VCaP (cell line): ENCODE measurements at regions not wholly inside any gene's neighbourhood (a gene's known extent, or its start where the extent isn't known, plus 50 kb on each side); places are given as distances from the start of the nearest gene placed in this dataset.

Experiments
- H3K27ac ChIP-seq: fragments of 450-650 bp; 2 replicates; pipeline ENCODE4 v1.5.1; 2017
- TF ChIP-seq, protein P1 (sequence below): fragments of 450-650 bp; conservative IDR thresholded peaks from 2 replicates; pipeline ENCODE4 v1.5.1; 2017; ENCODE audit warnings: mild to moderate bottlenecking, moderate library complexity

DNA sequence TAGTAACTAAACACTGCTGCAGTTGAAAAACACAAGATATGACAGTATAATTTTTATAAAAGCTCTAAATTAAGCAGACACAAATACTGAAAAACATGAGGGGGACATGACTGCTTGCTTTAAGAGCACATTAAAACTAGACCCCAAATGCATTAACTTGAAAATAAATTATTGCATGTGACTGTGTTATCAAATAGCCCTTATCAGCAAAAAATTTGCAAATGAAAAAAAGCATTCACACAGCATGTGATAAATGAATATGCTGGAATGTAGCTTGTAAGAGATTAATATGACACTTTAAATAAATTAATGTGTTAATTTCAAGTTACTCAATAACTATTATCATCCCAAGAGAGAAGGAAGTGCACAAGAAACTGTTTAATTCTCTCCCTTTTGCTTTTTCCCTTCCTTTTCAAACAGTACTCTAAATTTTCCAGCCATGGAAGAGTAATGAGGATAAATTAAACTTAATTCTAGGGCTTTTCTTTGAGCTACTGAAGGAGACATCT lies 1422.1 kb upstream of the FLRT2 start:
- no peak overlapping the region for H3K27ac ChIP-seq
- TF ChIP-seq, protein P1, sequence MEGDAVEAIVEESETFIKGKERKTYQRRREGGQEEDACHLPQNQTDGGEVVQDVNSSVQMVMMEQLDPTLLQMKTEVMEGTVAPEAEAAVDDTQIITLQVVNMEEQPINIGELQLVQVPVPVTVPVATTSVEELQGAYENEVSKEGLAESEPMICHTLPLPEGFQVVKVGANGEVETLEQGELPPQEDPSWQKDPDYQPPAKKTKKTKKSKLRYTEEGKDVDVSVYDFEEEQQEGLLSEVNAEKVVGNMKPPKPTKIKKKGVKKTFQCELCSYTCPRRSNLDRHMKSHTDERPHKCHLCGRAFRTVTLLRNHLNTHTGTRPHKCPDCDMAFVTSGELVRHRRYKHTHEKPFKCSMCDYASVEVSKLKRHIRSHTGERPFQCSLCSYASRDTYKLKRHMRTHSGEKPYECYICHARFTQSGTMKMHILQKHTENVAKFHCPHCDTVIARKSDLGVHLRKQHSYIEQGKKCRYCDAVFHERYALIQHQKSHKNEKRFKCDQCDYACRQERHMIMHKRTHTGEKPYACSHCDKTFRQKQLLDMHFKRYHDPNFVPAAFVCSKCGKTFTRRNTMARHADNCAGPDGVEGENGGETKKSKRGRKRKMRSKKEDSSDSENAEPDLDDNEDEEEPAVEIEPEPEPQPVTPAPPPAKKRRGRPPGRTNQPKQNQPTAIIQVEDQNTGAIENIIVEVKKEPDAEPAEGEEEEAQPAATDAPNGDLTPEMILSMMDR: no peak

DNA sequence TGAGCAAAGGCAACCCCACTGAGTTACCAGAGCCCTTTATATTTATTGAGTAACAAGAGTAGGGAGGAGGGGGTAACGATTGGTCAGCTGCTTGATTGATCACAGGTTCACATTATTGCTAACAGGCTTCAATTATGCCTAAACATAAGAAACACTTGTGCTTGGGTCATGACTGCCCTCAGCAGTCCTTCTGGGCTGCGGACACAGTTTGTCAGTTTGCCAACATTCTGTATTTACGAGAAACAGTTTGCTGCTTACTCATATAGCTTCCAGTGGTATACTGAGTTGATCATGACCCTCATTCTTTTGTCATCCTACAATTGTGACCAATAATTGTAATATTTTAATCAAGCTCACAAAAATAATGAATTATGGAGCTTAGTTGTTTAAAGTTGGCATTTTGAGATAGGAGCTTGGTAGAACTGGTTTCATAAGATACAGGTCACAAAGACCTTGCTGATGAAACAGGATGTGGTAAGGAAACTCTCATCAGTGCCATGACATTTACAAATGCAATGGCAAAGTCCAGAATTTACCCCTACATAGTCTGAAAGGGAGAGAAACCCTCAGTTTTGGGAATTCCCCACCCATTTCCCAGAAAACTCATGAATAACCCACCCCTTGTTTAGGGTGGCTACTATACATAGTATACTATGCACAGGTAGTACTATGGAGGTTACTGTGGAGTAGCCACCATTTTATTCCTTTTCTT lies 1421.0 kb upstream of the FLRT2 start:
- TF ChIP-seq, protein P1: no peak
- no peak overlapping the region for H3K27ac ChIP-seq

DNA sequence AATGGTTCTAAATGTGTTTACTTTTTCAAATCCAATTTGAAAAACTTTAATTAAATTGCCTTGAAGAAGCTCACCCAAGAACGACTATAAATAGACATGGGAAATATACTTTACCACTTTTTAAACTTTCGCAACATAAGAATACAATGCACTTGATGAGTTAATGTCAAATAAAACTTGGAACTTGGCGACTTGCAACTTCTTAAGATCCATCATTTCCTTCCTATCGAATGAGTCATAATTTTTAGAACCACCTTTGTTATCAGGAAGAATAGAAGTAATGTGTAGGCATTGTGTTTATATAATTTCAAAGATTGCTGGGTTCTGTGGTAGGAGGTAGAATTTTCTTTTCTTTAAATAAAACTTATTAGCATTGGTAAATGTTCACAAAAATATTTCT lies 1417.4 kb upstream of the FLRT2 start:
- H3K27ac ChIP-seq: no peak overlapping the region
- TF ChIP-seq, protein P1: no peak

DNA sequence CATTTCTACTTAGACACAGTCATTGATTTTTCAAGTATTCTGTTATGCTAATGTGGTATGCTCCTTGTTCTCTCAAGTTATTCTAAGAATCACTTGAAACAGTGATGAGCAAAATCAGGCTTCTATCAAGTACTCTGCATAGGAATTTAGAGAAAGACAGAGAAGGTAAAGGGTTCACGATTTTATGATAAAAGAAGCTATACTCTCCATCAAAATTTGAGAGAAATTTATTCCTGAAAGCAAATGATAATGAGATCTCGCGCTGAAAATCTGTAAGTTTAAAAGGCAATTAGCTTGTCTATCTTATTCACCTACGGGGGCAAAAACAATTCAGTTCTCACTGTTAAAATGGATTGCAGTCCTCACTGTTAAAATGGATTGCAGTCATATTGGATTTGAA lies 1404.3 kb upstream of the FLRT2 start:
- no peak overlapping the region for H3K27ac ChIP-seq
- TF ChIP-seq, protein P1: no peak

DNA sequence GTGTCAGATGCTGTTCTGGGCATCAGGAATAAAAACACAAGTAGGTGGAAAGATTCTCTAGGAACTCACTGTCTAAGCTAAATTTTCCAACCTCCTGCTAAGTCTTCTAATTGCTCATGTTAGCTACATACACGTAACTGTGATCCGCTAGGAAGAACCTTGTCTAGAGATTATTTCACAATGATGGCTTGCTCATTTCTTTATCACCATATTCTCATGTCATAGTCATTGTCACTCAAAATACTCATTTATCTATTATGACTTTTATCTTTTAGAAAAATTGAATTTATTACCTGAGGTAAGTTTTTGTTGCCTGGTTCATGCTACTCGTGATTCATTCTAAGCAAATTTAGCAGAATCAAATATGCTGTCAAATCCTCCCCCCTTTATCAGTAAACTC lies 1402.4 kb upstream of the FLRT2 start:
- TF ChIP-seq, protein P1: no peak
- H3K27ac ChIP-seq: no peak overlapping the region

DNA sequence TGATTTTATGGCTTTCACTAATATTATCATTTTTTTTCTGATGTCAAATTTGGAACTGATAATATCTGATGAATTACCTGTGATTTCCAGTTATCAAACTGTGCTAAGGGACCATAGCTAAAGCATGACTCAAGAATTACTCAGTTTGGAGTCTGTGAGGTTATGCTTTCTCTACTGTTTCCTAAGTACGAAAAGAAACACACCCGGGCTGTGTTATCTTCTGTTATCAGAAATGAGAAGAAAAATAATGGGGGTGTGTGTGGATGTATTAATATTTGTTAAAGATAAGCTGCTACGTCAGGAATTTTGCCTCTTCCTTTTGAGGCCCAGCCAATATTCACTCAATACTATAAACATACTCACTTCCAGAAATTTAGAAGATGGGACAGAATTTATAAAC lies 1401.9 kb upstream of the FLRT2 start:
- H3K27ac ChIP-seq: no peak overlapping the region
- TF ChIP-seq, protein P1: no peak

DNA sequence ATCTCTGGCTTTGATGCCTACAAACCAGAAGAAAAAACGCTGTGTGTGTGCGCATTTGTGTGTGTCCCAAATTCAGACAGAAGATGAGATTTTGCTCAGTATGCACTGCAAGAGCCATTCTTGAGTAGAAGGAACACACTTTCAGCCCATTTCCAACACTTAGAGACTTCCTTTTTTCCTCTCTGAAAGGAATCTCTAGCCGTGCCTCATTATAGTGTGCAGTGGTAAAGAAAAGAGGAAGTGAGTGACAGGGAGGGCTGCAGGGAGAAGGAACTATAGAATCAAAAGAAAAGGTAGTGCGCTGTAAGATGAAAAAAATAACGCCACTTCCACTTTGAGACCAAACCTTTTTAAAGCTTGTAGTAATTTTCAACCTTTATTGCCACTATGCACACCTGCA lies 1400.9 kb upstream of the FLRT2 start:
- TF ChIP-seq, protein P1: no peak
- H3K27ac ChIP-seq: no peak overlapping the region
